ENCODE measurements at regions not wholly inside any gene's neighbourhood (a gene's known extent, or its start where the extent isn't known, plus 50 kb on each side); places are given as distances from the start of the nearest gene placed in this dataset.

DNA sequence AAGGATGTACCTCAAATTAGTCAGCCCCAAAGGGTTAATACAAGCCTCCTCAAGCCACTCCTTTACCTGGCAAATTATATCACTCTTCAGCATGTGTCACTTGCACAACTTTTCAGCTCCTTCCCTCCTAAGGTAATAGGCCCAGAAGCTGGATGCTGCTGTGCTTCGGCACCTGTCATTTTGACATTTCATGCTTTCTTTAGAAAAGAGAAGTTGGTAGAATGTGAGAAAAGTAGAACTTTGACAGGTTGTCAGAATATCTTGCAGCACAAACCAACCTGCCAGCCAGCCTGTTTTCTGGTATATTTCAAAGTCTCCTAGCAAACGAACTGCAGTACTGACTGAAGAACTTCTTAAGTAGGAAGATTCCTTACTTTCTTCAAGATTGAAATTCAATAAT, 2136.9 kb downstream of the MAT2B start:
- no peaks in the 10 kb centered on the region for H4K20me1 ChIP-seq (ENCODE audit: low read depth, low read length)
- no peak overlapping the region for H3K4me3 ChIP-seq (ENCODE audit: insufficient read depth, low read length, poor library complexity, severe bottlenecking)
- H2AFZ ChIP-seq (ENCODE audit: low read depth, low read length, severe bottlenecking), result no peak overlapping the region
- H3K79me2 ChIP-seq (ENCODE audit: insufficient read depth, low read length), result no peaks in the 10 kb centered on the region
- no peaks in the 10 kb centered on the region for H3K36me3 ChIP-seq (ENCODE audit: low read length)
- no peak overlapping the region for H3K27ac ChIP-seq (ENCODE audit: low read depth, low read length)
- H3K9me2 ChIP-seq (replicated peaks; ENCODE audit: insufficient read depth, low read length), result no peaks in the 10 kb centered on the region
- no peaks in the 10 kb centered on the region for H3F3A ChIP-seq (ENCODE audit: insufficient read depth)
- H3K9me3 ChIP-seq (ENCODE audit: insufficient read depth, low read length), result no peaks in the 10 kb centered on the region
- no peak overlapping the region for H3K9ac ChIP-seq (ENCODE audit: low read length)
- no peaks in the 10 kb centered on the region for H3K27me3 ChIP-seq (ENCODE audit: low read length)
- TF ChIP-seq, protein P1, sequence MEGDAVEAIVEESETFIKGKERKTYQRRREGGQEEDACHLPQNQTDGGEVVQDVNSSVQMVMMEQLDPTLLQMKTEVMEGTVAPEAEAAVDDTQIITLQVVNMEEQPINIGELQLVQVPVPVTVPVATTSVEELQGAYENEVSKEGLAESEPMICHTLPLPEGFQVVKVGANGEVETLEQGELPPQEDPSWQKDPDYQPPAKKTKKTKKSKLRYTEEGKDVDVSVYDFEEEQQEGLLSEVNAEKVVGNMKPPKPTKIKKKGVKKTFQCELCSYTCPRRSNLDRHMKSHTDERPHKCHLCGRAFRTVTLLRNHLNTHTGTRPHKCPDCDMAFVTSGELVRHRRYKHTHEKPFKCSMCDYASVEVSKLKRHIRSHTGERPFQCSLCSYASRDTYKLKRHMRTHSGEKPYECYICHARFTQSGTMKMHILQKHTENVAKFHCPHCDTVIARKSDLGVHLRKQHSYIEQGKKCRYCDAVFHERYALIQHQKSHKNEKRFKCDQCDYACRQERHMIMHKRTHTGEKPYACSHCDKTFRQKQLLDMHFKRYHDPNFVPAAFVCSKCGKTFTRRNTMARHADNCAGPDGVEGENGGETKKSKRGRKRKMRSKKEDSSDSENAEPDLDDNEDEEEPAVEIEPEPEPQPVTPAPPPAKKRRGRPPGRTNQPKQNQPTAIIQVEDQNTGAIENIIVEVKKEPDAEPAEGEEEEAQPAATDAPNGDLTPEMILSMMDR (IDR thresholded peaks at IDR 0.05; ENCODE audit: insufficient read depth, low read length, poor library complexity, severe bottlenecking), result no peak
- no peak for TF ChIP-seq EZH2phosphoT487 (conservative IDR thresholded peaks at IDR 0.05; ENCODE audit: low read length)
- no peak overlapping the region for H3K4me2 ChIP-seq (ENCODE audit: low read depth, low read length, poor library complexity, severe bottlenecking)

DNA sequence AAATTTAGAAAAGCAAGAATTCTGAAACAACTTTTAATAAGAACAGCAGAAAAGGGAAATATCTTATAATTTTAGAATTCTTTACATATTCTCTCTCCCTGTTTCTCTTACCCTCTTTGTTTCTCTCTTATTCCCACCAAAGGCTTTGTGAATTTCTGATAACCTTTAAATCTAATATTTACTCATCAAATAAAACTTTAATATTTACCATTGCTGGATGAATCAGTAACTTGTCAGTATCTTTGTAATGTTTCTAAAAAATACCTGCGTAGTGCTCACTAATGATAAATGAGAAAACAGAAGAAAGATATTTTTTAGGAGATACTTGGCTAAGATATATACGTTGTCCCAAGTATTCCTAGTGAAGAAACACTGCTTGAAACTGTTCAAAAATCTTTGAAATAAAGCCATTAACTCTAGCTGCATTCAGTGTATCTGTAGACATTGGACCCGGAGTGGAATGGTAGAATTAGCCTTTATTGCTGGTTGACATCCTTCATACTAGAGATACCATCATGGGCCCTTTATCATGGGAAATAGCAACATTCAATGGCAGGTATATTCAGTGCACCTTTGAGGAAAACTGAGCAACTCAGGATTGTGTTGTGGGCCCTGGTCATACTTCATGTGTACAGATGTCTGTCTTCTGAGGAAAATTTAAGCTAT, 2160.4 kb downstream of the MAT2B start:
- H3K4me2 ChIP-seq (ENCODE audit: low read depth, low read length, poor library complexity, severe bottlenecking), result no peak overlapping the region
- no peaks in the 10 kb centered on the region for H3K27me3 ChIP-seq (ENCODE audit: low read length)
- no peaks in the 10 kb centered on the region for H4K20me1 ChIP-seq (ENCODE audit: low read depth, low read length)
- no peaks in the 10 kb centered on the region for H3K9me3 ChIP-seq (ENCODE audit: insufficient read depth, low read length)
- TF ChIP-seq, protein P1 (IDR thresholded peaks at IDR 0.05; ENCODE audit: insufficient read depth, low read length, poor library complexity, severe bottlenecking), result no peak
- no peak for TF ChIP-seq EZH2phosphoT487 (conservative IDR thresholded peaks at IDR 0.05; ENCODE audit: low read length)
- no peak overlapping the region for H3K4me3 ChIP-seq (ENCODE audit: insufficient read depth, low read length, poor library complexity, severe bottlenecking)
- H3F3A ChIP-seq (ENCODE audit: insufficient read depth), result no peaks in the 10 kb centered on the region
- no peaks in the 10 kb centered on the region for H3K79me2 ChIP-seq (ENCODE audit: insufficient read depth, low read length)
- H3K9me2 ChIP-seq (replicated peaks; ENCODE audit: insufficient read depth, low read length), result no peaks in the 10 kb centered on the region
- no peaks in the 10 kb centered on the region for H3K36me3 ChIP-seq (ENCODE audit: low read length)
- H3K27ac ChIP-seq (ENCODE audit: low read depth, low read length), result no peak overlapping the region
- no peak overlapping the region for H3K9ac ChIP-seq (ENCODE audit: low read length)
- no peak overlapping the region for H2AFZ ChIP-seq (ENCODE audit: low read depth, low read length, severe bottlenecking)

DNA sequence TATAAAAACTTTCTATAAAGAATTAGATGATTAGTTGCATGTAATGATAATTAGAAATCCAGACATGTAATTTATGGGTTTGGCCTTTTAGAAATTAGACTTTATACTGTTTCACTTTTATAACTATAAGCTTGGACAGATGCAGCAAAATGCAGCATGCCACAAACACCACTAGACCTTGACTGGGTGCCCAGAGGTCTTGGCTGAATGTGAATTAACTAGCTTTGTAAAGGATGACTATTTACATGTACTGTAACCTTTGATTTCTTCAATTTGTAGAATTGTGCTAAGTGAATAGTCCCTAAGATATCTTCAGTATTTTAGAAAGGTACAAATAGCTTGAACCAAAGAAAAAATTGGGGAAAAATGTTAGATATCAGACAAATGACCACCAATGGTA, 2168.1 kb downstream of the MAT2B start:
- H3K9ac ChIP-seq (ENCODE audit: low read length), result no peak overlapping the region
- TF ChIP-seq, protein P1 (IDR thresholded peaks at IDR 0.05; ENCODE audit: insufficient read depth, low read length, poor library complexity, severe bottlenecking), result no peak
- no peak for TF ChIP-seq EZH2phosphoT487 (conservative IDR thresholded peaks at IDR 0.05; ENCODE audit: low read length)
- H3K27ac ChIP-seq (ENCODE audit: low read depth, low read length), result no peak overlapping the region
- H3K79me2 ChIP-seq (ENCODE audit: insufficient read depth, low read length), result no peaks in the 10 kb centered on the region
- H4K20me1 ChIP-seq (ENCODE audit: low read depth, low read length), result no peaks in the 10 kb centered on the region
- no peak overlapping the region for H3K4me2 ChIP-seq (ENCODE audit: low read depth, low read length, poor library complexity, severe bottlenecking)
- no peaks in the 10 kb centered on the region for H3K36me3 ChIP-seq (ENCODE audit: low read length)
- H3K27me3 ChIP-seq (ENCODE audit: low read length), result no peaks in the 10 kb centered on the region
- H2AFZ ChIP-seq (ENCODE audit: low read depth, low read length, severe bottlenecking), result no peak overlapping the region
- no peaks in the 10 kb centered on the region for H3K9me3 ChIP-seq (ENCODE audit: insufficient read depth, low read length)
- H3K4me3 ChIP-seq (ENCODE audit: insufficient read depth, low read length, poor library complexity, severe bottlenecking), result no peak overlapping the region
- no peaks in the 10 kb centered on the region for H3K9me2 ChIP-seq (replicated peaks; ENCODE audit: insufficient read depth, low read length)
- no peaks in the 10 kb centered on the region for H3F3A ChIP-seq (ENCODE audit: insufficient read depth)

Data from SU-DHL-6 (cell line).